Left lung (tissue), 4 donors: ENCODE measurements at regions not wholly inside any gene's neighbourhood (a gene's known extent, or its start where the extent isn't known, plus 50 kb on each side); places are given as distances from the start of the nearest gene placed in this dataset.

ENCODE experiments used
- ATAC-seq: fragments of 200-7000 bp; cut with Tn5 transposase; one replicate; pipeline ENCODE4 v1.9.1; 2020; ENCODE audit warnings: moderate library complexity
- DNase-seq, 4 donors: peaks; one replicate each; pipeline ENCODE4 v3.0.0-alpha.2; 2013 to 2020
- H3K27ac ChIP-seq, 2 donors: fragments of 200-600 bp; sonication (generic) in 1 of 2; one replicate each; pipeline versions ENCODE4 v1.5.0 to v1.8.0; 2020 to 2021
- H3K27me3 ChIP-seq, 2 donors: fragments of 200-600 bp; sonication (generic) in 1 of 2; one replicate each; pipeline versions ENCODE4 v1.5.0 to v1.8.0; 2020 to 2021
- H3K36me3 ChIP-seq, 2 donors: fragments of 200-600 bp; sonication (generic) in 1 of 2; one replicate each; pipeline versions ENCODE4 v1.5.0 to v1.8.0; 2020 to 2021
- H3K4me1 ChIP-seq, 2 donors: fragments of 200-600 bp; one replicate each; pipeline ENCODE4 v1.8.0; 2021
- H3K4me3 ChIP-seq, 2 donors: fragments of 200-600 bp; sonication (generic) in 1 of 2; one replicate each; pipeline versions ENCODE4 v1.5.0 to v1.8.0; 2020 to 2021; ENCODE audit warnings: mild to moderate bottlenecking in 1 of 2
- H3K9me3 ChIP-seq, 2 donors: fragments of 200-600 bp; sonication (generic) in 1 of 2; one replicate each; pipeline versions ENCODE4 v1.5.0 to v1.8.0; 2020 to 2021
- CTCF ChIP-seq, 2 donors: fragments of 200-600 bp; sonication (generic) in 1 of 2; IDR thresholded peaks; one replicate each; pipeline versions ENCODE4 v1.5.0 to v1.8.0; 2021; ENCODE audit warnings: antibody characterized with exemption in 2 of 2
- intact Hi-C, 2 donors: fragments of 100-400 bp; cut with DNase I; formaldehyde crosslinking; loops; one replicate each; pipeline versions ENCODE4 v1.11.2 to v1.14.2; 2022
- donor health status: DM: no; HTN: yes; CAD: no.
- donor health status: DM: no; HTN: no; CAD: no.

- no peak for DNase-seq
- no peak overlapping the region for H3K4me3 ChIP-seq
- no peak for ATAC-seq
- no peaks in the 10 kb centered on the region for H3K27me3 ChIP-seq
- no peaks in the 10 kb centered on the region for H3K4me1 ChIP-seq
- intact Hi-C loops, result no loop called here
- no peak for TF ChIP-seq CTCF (IDR thresholded peaks at IDR 0.05)
- no peak overlapping the region for H3K27ac ChIP-seq
- H3K36me3 ChIP-seq, result no peaks in the 10 kb centered on the region
- no peaks in the 10 kb centered on the region for H3K9me3 ChIP-seq
Observed at GRCh38 chr14:56972948-56973347, 162.7 kb upstream of the OTX2 start.

- H3K4me3 ChIP-seq, result no peak overlapping the region
- no peaks in the 10 kb centered on the region for H3K36me3 ChIP-seq
- no peaks in the 10 kb centered on the region for H3K27me3 ChIP-seq
- intact Hi-C loops, result no loop called here
- DNase-seq, result no peak
- TF ChIP-seq CTCF (IDR thresholded peaks at IDR 0.05), result no peak
- no peak for ATAC-seq
- no peaks in the 10 kb centered on the region for H3K9me3 ChIP-seq
- H3K4me1 ChIP-seq, result no peaks in the 10 kb centered on the region
- H3K27ac ChIP-seq, result no peak overlapping the region
Observed at GRCh38 chr14:56964895-56965294, 154.6 kb upstream of the OTX2 start.

- Histone ChIP-seq H3K27me3 (no peaks in the 10 kb centered on the region), H3K4me1 (no peaks in the 10 kb centered on the region), H3K27ac (no peak overlapping the region), H3K36me3 (no peaks in the 10 kb centered on the region), H3K4me3 (no peak overlapping the region), H3K9me3 (no peaks in the 10 kb centered on the region)
- intact Hi-C loops, result no loop called here
- ATAC-seq (no peak), DNase-seq (no peak)
- no peak for TF ChIP-seq CTCF (IDR thresholded peaks at IDR 0.05)
Observed at GRCh38 chr14:56963381-56963780, 153.1 kb upstream of the OTX2 start.

- H3K36me3 ChIP-seq, result no peaks in the 10 kb centered on the region
- H3K4me3 ChIP-seq, result no peak overlapping the region
- intact Hi-C loops, result no loop called here
- DNase-seq (no peak), ATAC-seq (no peak)
- H3K4me1 ChIP-seq, result no peaks in the 10 kb centered on the region
- no peak for TF ChIP-seq CTCF (IDR thresholded peaks at IDR 0.05)
- H3K27ac ChIP-seq, result no peak overlapping the region
- H3K9me3 ChIP-seq, result no peaks in the 10 kb centered on the region
- no peaks in the 10 kb centered on the region for H3K27me3 ChIP-seq
Observed at GRCh38 chr14:56962444-56963080, 152.3 kb upstream of the OTX2 start.

- no peak for ATAC-seq
- Histone ChIP-seq H3K27me3 (no peaks in the 10 kb centered on the region), H3K4me3 (no peak overlapping the region), H3K36me3 (no peaks in the 10 kb centered on the region), H3K27ac (no peak overlapping the region), H3K9me3 (no peaks in the 10 kb centered on the region), H3K4me1 (no peaks in the 10 kb centered on the region)
- DNase-seq, result no peak
- TF ChIP-seq CTCF (IDR thresholded peaks at IDR 0.05), result no peak
- intact Hi-C loops, result no loop called here
Observed at GRCh38 chr14:56959869-56960268, 149.6 kb upstream of the OTX2 start.
